Esophagus muscularis mucosa (tissue), 4 donors: ENCODE measurements at regions not wholly inside any gene's neighbourhood (a gene's known extent, or its start where the extent isn't known, plus 50 kb on each side); places are given as distances from the start of the nearest gene placed in this dataset.

Experiments used
- DNase-seq: peaks from one replicate; pipeline ENCODE4 v3.0.0-alpha.2; 2017; ENCODE audit errors: extremely low spot score
- H3K27ac ChIP-seq, 4 donors: fragments of 200-600 bp; sonication (generic); replicated peaks in 1 of 4; 1 replicate in 3 of 4; 2 replicates in 1 of 4; pipeline ENCODE4 v1.5.1; 2016 to 2019; ENCODE audit warnings: mild to moderate bottlenecking in 1 of 4
- H3K27me3 ChIP-seq, 4 donors: fragments of 200-600 bp; sonication (generic); one replicate each; pipeline versions ENCODE4 v1.5.1 to v1.6.0; 2016 to 2019
- H3K36me3 ChIP-seq, 4 donors: fragments of 200-600 bp; sonication (generic); one replicate each; pipeline ENCODE4 v1.5.1; 2016 to 2019
- H3K4me1 ChIP-seq, 4 donors: fragments of 200-600 bp; sonication (generic); one replicate each; pipeline ENCODE4 v1.5.1; 2016 to 2019
- H3K4me3 ChIP-seq, 4 donors: fragments of 200-600 bp; sonication (generic); 1 replicate in 2 of 4; 2 replicates in 2 of 4; pipeline ENCODE4 v1.5.1; 2016 to 2019; ENCODE audit warnings: mild to moderate bottlenecking in 4 of 4, moderate library complexity in 1 of 4
- H3K9me3 ChIP-seq, 4 donors: fragments of 200-600 bp; sonication (generic); 1 replicate in 3 of 4; 2 replicates in 1 of 4; pipeline ENCODE4 v1.5.1; 2016 to 2019
- CTCF ChIP-seq, 3 experiments: fragments of 200-600 bp in 2 of 3; fragments of 450-650 bp in 1 of 3; sonication (generic) in 2 of 3; IDR thresholded peaks; one replicate each; pipeline ENCODE4 v1.5.1; 2017 to 2019; ENCODE audit warnings: antibody characterized with exemption in 3 of 3, mild to moderate bottlenecking in 2 of 3, moderate library complexity in 1 of 3
- EP300 ChIP-seq: sonication (generic); formaldehyde crosslinking; IDR thresholded peaks from one replicate; pipeline ENCODE4 v1.6.1; 2017; ENCODE audit warnings: antibody characterized with exemption
- POLR2A ChIP-seq: fragments of 450-650 bp; IDR thresholded peaks from one replicate; pipeline ENCODE4 v1.6.1; 2017; ENCODE audit warnings: antibody characterized with exemption, moderate library complexity, mild to moderate bottlenecking, low read depth
- POLR2AphosphoS5 ChIP-seq, 2 donors: sonication (generic); formaldehyde crosslinking; IDR thresholded peaks; one replicate each; pipeline ENCODE4 v1.6.1; 2017; ENCODE audit warnings: antibody characterized with exemption in 2 of 2
- WGBS: methylation state at CpG from one replicate; pipeline ENCODE4 v1.1.5; 2018; 5-methylcytosine and 5-hydroxymethylcytosine counted together
- intact Hi-C: fragments of 100-400 bp; cut with DNase I; formaldehyde crosslinking; loops from one replicate; pipeline ENCODE4 v1.15.1; 2023

DNA sequence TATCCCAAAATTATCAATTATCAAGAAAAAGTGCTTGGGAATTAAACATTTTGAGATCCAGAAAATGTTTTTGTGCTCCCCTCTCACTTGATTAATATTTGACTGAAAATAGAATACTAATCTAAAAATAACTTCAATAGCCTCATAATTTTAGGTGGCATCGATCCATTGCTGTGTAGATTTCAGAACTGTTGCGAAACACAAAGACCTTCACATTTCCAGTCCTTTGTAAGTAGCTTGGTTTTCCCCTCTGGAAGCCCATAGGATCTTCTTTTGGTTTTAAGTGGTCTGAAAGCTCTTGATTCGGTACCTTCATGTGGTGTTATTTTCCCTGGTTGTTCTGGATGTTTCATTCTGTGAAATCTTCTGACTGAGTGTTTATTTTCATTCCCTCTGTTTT lies 176.5 kb downstream of the NUFIP1 start:
- intact Hi-C loops, result no loop called here
- TF ChIP-seq EP300 (no peak), CTCF (IDR thresholded peaks at IDR 0.05) (no peak), POLR2AphosphoS5 (IDR thresholded peaks at IDR 0.05) (no peak), POLR2A (no peak)
- Histone ChIP-seq H3K4me1 (peaks cover 0 to 10% (median 6%) of the 10 kb centered on the region in 4 donors), H3K27ac (no peak overlapping the region), H3K27me3 (no peaks in the 10 kb centered on the region), H3K9me3 (no peaks in the 10 kb centered on the region), H3K36me3 (no peaks in the 10 kb centered on the region), H3K4me3 (no peak overlapping the region)
- 79% methylated on average over 3 of the region's 3 CpGs for WGBS
- no peak for DNase-seq

DNA sequence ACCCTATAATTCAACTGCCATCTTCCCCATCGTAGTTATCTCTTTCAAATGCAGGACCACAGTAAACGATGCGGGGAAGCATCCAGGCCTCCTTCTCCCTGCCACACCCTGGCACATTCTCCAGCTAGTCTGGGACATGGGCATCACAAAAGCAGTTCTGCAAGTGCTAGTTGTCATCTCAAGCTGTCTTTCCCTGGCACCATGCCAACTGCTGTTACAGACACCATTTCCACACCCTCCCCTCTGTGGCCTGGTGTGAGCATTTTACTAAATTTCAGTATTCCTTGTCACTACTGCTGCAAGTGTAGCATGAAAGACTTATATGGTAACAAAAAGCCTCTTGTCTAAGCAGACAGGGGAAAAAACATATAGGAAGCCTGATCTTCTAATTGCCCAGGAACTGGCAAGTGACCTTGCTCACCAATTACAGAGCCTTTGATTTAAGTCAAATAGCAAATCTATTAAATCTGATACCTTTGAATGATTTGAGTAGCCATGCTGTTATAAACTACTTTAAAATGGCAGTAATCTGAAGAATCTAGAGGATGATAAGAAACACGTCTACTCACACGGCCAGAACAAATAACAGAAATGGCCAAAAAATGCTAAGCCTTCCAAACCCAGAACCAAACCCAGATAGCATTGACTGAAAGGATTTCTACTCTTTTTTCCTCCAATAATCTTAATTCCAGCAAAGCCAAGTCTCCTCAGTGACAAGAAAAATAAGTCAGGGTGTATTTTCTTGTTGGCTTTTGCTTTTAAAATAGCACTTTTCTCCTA lies 179.0 kb downstream of the NUFIP1 start:
- no peak for TF ChIP-seq POLR2AphosphoS5 (IDR thresholded peaks at IDR 0.05)
- TF ChIP-seq POLR2A, result no peak
- no peak for TF ChIP-seq CTCF (IDR thresholded peaks at IDR 0.05)
- TF ChIP-seq EP300, result no peak
- no peak overlapping the region for H3K27ac ChIP-seq
- H3K4me3 ChIP-seq, result no peak overlapping the region
- no peaks in the 10 kb centered on the region for H3K27me3 ChIP-seq
- intact Hi-C loops, result no loop called here
- H3K36me3 ChIP-seq, result no peaks in the 10 kb centered on the region
- no peak for DNase-seq
- H3K4me1 ChIP-seq, result peaks cover 0 to 4% (median under 1%) of the 10 kb centered on the region in 4 donors
- WGBS, result 83% methylated on average over 5 of the region's 5 CpGs
- no peaks in the 10 kb centered on the region for H3K9me3 ChIP-seq

DNA sequence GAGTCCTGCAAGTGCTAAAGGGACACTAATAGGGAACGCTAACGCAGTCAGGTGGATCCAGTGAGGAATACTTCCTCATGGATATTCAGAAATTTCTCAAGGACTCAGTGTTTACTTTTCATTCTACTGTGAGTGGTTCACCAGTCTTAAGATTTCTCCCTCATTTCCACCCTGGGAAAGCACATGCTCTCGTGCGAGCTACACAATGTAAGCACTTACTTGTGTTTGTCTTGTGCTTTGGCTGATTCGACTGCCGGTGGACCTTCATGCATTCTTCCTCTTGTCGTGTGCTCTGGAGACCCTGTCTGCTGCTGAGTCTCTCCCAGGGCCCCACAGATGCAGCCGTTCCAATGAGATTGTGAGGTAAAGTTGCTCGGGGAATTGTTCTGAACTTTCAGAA lies 180.1 kb downstream of the NUFIP1 start:
- no peak overlapping the region for H3K4me3 ChIP-seq
- H3K27ac ChIP-seq, result no peak overlapping the region
- intact Hi-C loops, result no loop called here
- no peaks in the 10 kb centered on the region for H3K9me3 ChIP-seq
- 88% methylated on average over 9 of the region's 9 CpGs for WGBS
- peaks cover 0 to 4% (median 0%) of the 10 kb centered on the region in 4 donors for H3K4me1 ChIP-seq
- no peaks in the 10 kb centered on the region for H3K36me3 ChIP-seq
- no peak for DNase-seq
- no peaks in the 10 kb centered on the region for H3K27me3 ChIP-seq
- TF ChIP-seq CTCF (IDR thresholded peaks at IDR 0.05), result no peak
- no peak for TF ChIP-seq POLR2AphosphoS5 (IDR thresholded peaks at IDR 0.05)
- no peak for TF ChIP-seq POLR2A

GRCh38 chr13:44808185-44808584 lies 181.1 kb downstream of the NUFIP1 start:
- intact Hi-C loops, result no loop called here
- Histone ChIP-seq H3K4me1 (peaks cover 0 to 4% (median 0%) of the 10 kb centered on the region in 4 donors), H3K36me3 (no peaks in the 10 kb centered on the region), H3K4me3 (no peak overlapping the region), H3K27me3 (no peaks in the 10 kb centered on the region), H3K9me3 (no peaks in the 10 kb centered on the region), H3K27ac (no peak overlapping the region)
- TF ChIP-seq EP300 (no peak), CTCF (IDR thresholded peaks at IDR 0.05) (no peak), POLR2A (no peak), POLR2AphosphoS5 (IDR thresholded peaks at IDR 0.05) (no peak)
- 92% methylated on average over 1 of the region's 1 CpG for WGBS
- no peak for DNase-seq
